22Rv1 (cell line): ENCODE measurements at regions not wholly inside any gene's neighbourhood (a gene's known extent, or its start where the extent isn't known, plus 50 kb on each side); places are given as distances from the start of the nearest gene placed in this dataset.

ENCODE experiments used
- ZFX ChIP-seq: fragments of 450-650 bp; IDR thresholded peaks from 2 replicates; pipeline ENCODE4 v1.6.1; 2017; ENCODE audit warnings: antibody characterized with exemption, borderline replicate concordance
- TF ChIP-seq, protein P1 (sequence below): fragments of 450-650 bp; IDR thresholded peaks from 2 replicates; pipeline ENCODE4 v1.5.1; 2017; ENCODE audit warnings: mild to moderate bottlenecking

DNA sequence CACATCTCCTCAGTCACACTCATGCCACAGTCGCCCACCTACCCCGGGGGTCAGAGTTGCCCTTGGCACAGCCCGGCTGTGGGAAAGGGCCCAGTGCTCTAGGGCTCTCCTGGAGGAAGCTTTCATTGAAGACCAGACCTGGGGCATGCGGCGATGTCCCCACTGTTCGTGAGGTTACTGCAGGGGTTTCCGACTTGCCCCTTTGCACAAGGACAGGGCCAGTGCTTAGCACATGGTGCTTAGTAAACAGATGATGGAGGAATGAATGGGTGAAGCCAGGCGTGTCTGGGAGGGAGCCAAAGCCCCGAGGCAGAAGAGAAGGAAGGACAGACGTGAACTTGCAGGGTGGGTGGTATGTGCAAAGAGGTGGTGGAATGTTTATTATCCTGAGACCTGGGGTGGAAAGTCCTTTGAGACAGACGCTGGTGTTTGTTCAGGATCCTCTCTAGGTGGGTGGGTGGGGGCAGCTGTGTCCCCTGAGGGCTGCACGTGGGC lies 205.9 kb upstream of the ARL4C start:
- TF ChIP-seq, protein P1, sequence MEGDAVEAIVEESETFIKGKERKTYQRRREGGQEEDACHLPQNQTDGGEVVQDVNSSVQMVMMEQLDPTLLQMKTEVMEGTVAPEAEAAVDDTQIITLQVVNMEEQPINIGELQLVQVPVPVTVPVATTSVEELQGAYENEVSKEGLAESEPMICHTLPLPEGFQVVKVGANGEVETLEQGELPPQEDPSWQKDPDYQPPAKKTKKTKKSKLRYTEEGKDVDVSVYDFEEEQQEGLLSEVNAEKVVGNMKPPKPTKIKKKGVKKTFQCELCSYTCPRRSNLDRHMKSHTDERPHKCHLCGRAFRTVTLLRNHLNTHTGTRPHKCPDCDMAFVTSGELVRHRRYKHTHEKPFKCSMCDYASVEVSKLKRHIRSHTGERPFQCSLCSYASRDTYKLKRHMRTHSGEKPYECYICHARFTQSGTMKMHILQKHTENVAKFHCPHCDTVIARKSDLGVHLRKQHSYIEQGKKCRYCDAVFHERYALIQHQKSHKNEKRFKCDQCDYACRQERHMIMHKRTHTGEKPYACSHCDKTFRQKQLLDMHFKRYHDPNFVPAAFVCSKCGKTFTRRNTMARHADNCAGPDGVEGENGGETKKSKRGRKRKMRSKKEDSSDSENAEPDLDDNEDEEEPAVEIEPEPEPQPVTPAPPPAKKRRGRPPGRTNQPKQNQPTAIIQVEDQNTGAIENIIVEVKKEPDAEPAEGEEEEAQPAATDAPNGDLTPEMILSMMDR: no peak
- no peak for TF ChIP-seq ZFX
